ENCODE measurements at regions not wholly inside any gene's neighbourhood (a gene's known extent, or its start where the extent isn't known, plus 50 kb on each side); places are given as distances from the start of the nearest gene placed in this dataset.

- no peak overlapping the region for H3K4me2 ChIP-seq (ENCODE audit: low read length)
Measured at GRCh38 chr1:94315552-94316116, 78.2 kb upstream of the ARHGAP29 start.

GRCh38 chr1:94314222-94314858 is 77.0 kb upstream of the ARHGAP29 start:
- Histone ChIP-seq H3K9me2 (replicated peaks; ENCODE audit: control insufficient read depth, low read length) (no peaks in the 10 kb centered on the region), H3K27me3 (ENCODE audit: control insufficient read depth, low read length) (no peaks in the 10 kb centered on the region), H3K4me2 (ENCODE audit: low read length) (no peak overlapping the region), H3K79me2 (ENCODE audit: control insufficient read depth, low read length) (no peaks in the 10 kb centered on the region), H4K20me1 (ENCODE audit: control insufficient read depth, insufficient read depth, low read depth, low read length) (no peaks in the 10 kb centered on the region), H3K9me3 (ENCODE audit: control insufficient read depth, insufficient read depth, low read length) (no peaks in the 10 kb centered on the region), H3K36me3 (ENCODE audit: control insufficient read depth, low read length) (no peaks in the 10 kb centered on the region), H3K4me1 (ENCODE audit: control insufficient read depth, low read length) (no peaks in the 10 kb centered on the region), H3F3A (ENCODE audit: control insufficient read depth, insufficient read depth) (no peaks in the 10 kb centered on the region), H3K4me3 (ENCODE audit: low read length) (no peak overlapping the region), H3K27ac (ENCODE audit: low read depth, low read length) (no peak overlapping the region)
- TF ChIP-seq EZH2phosphoT487 (IDR thresholded peaks at IDR 0.05; ENCODE audit: borderline replicate concordance, low read length), result no peak
- TF ChIP-seq CTCF (IDR thresholded peaks at IDR 0.05; ENCODE audit: low read depth, low read length, poor library complexity, severe bottlenecking), result no peak

More at GRCh38 chr1:94315552-94316116, 78.2 kb upstream of the ARHGAP29 start:
- H3F3A ChIP-seq (ENCODE audit: control insufficient read depth, insufficient read depth), result no peaks in the 10 kb centered on the region
- no peaks in the 10 kb centered on the region for H4K20me1 ChIP-seq (ENCODE audit: control insufficient read depth, insufficient read depth, low read depth, low read length)
- H3K79me2 ChIP-seq (ENCODE audit: control insufficient read depth, low read length), result no peaks in the 10 kb centered on the region
- H3K4me3 ChIP-seq (ENCODE audit: low read length), result no peak overlapping the region
- no peak overlapping the region for H3K27ac ChIP-seq (ENCODE audit: low read depth, low read length)
- H3K9me2 ChIP-seq (replicated peaks; ENCODE audit: control insufficient read depth, low read length), result no peaks in the 10 kb centered on the region
- TF ChIP-seq CTCF (IDR thresholded peaks at IDR 0.05; ENCODE audit: low read depth, low read length, poor library complexity, severe bottlenecking), result no peak
- no peak for TF ChIP-seq EZH2phosphoT487 (IDR thresholded peaks at IDR 0.05; ENCODE audit: borderline replicate concordance, low read length)
- H3K4me1 ChIP-seq (ENCODE audit: control insufficient read depth, low read length), result no peaks in the 10 kb centered on the region
- no peaks in the 10 kb centered on the region for H3K36me3 ChIP-seq (ENCODE audit: control insufficient read depth, low read length)
- no peaks in the 10 kb centered on the region for H3K27me3 ChIP-seq (ENCODE audit: control insufficient read depth, low read length)
- no peaks in the 10 kb centered on the region for H3K9me3 ChIP-seq (ENCODE audit: control insufficient read depth, insufficient read depth, low read length)

GRCh38 chr1:94310570-94311270 is 73.3 kb upstream of the ARHGAP29 start:
- Histone ChIP-seq H3K4me1 (ENCODE audit: control insufficient read depth, low read length) (no peaks in the 10 kb centered on the region), H3K4me2 (ENCODE audit: low read length) (no peak overlapping the region), H3K79me2 (ENCODE audit: control insufficient read depth, low read length) (no peaks in the 10 kb centered on the region), H3F3A (ENCODE audit: control insufficient read depth, insufficient read depth) (no peaks in the 10 kb centered on the region), H3K9me3 (ENCODE audit: control insufficient read depth, insufficient read depth, low read length) (no peaks in the 10 kb centered on the region), H3K4me3 (ENCODE audit: low read length) (no peak overlapping the region), H3K9me2 (replicated peaks; ENCODE audit: control insufficient read depth, low read length) (no peaks in the 10 kb centered on the region), H4K20me1 (ENCODE audit: control insufficient read depth, insufficient read depth, low read depth, low read length) (no peaks in the 10 kb centered on the region), H3K27me3 (ENCODE audit: control insufficient read depth, low read length) (no peaks in the 10 kb centered on the region), H3K36me3 (ENCODE audit: control insufficient read depth, low read length) (no peaks in the 10 kb centered on the region), H3K27ac (ENCODE audit: low read depth, low read length) (no peak overlapping the region)
- TF ChIP-seq EZH2phosphoT487 (IDR thresholded peaks at IDR 0.05; ENCODE audit: borderline replicate concordance, low read length) (no peak), CTCF (IDR thresholded peaks at IDR 0.05; ENCODE audit: low read depth, low read length, poor library complexity, severe bottlenecking) (no peak)

Measured in DOHH2 (cell line).